Naive thymus-derived CD8-positive, alpha-beta T cell (primary cell): ENCODE measurements at regions not wholly inside any gene's neighbourhood (a gene's known extent, or its start where the extent isn't known, plus 50 kb on each side); places are given as distances from the start of the nearest gene placed in this dataset.

ENCODE experiments used
- ATAC-seq, 2 donors: fragments of 150-1000 bp; cut with Tn5 transposase in 1 of 2; sonication (Bioruptor Pico), chemical (Tn5 transposase) in 1 of 2; 1 replicate in 1 of 2; 2 replicates in 1 of 2; pipeline ENCODE4 v1.10.0; 2021; ENCODE audit warnings: mild to moderate bottlenecking in 2 of 2, moderate library complexity in 2 of 2
- POLR2A ChIA-PET: fragments of 350-600 bp; sonication (Branson Sonifier 250); formaldehyde crosslinking; loops from one replicate; lab custom pipeline; 2021; ENCODE audit warnings: antibody characterized with exemption; lab: Charles Lee
- DNase-seq, 10 donors: peaks; one replicate each; pipeline versions ENCODE4 v3.0.0 to v3.0.0-alpha.2; 2020 to 2022
- H3K27ac Mint-ChIP-seq, 10 donors: one replicate each; pipeline ENCODE4 v1.8.0; 2020 to 2022; ENCODE audit warnings: mild to moderate bottlenecking in 10 of 10, mixed read lengths in 10 of 10, moderate library complexity in 4 of 10, inconsistent platforms in 1 of 10
- H3K27me3 Mint-ChIP-seq, 5 donors: one replicate each; pipeline ENCODE4 v1.8.0; 2021 to 2022; ENCODE audit warnings: mixed read lengths in 5 of 5
- H3K36me3 Mint-ChIP-seq, 3 donors: one replicate each; pipeline ENCODE4 v1.8.0; 2020 to 2022; ENCODE audit warnings: mixed read lengths in 3 of 3, mild to moderate bottlenecking in 2 of 3, inconsistent platforms in 1 of 3
- H3K4me1 Mint-ChIP-seq, 4 donors: one replicate each; pipeline ENCODE4 v1.8.0; 2021 to 2022; ENCODE audit warnings: mixed read lengths in 4 of 4
- H3K4me3 Mint-ChIP-seq, 10 donors: one replicate each; pipeline ENCODE4 v1.8.0; 2020 to 2022; ENCODE audit warnings: mild to moderate bottlenecking in 10 of 10, mixed read lengths in 10 of 10, moderate library complexity in 6 of 10, inconsistent platforms in 1 of 10
- H3K9me3 Mint-ChIP-seq, 9 donors: one replicate each; pipeline ENCODE4 v1.8.0; 2020 to 2022; ENCODE audit warnings: mixed read lengths in 9 of 9, mild to moderate bottlenecking in 3 of 9, inconsistent platforms in 1 of 9, moderate library complexity in 1 of 9

- no peaks in the 10 kb centered on the region for H3K27me3 Mint-ChIP-seq
- no peak overlapping the region for H3K4me3 Mint-ChIP-seq
- H3K36me3 Mint-ChIP-seq, result peaks cover 0 to 11% (median 0%) of the 10 kb centered on the region in 3 donors
- no peaks in the 10 kb centered on the region for H3K4me1 Mint-ChIP-seq
- no peak for DNase-seq
- H3K27ac Mint-ChIP-seq, result no peak overlapping the region
- POLR2A ChIA-PET, result no interaction called here
- ATAC-seq, result no peak
- peaks cover 3 to 49% (median 9%) of the 10 kb centered on the region in 9 donors for H3K9me3 Mint-ChIP-seq
Measured at GRCh38 chr18:29928081-29928480, 1114.5 kb downstream of the DSC3 start.

DNA sequence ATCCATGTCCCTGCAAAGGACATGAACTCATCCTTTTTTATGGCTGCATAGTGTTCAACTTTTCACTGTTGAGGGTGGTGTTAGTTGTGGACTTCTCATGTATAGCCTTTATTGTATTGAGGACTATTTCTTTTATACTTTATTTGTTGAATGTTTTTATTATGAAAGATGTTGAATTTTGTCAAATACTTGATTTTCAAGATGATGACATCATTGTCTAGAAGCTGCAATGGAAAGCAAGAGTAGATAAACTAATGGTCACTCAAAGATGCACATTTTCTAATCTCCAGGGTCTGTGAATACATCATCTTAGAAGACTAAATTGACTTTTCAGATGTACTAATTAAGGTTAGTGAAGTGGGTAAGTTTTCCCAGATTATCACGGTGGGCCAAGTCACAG is 1117.0 kb downstream of the DSC3 start:
- H3K4me1 Mint-ChIP-seq, result no peaks in the 10 kb centered on the region
- no peaks in the 10 kb centered on the region for H3K27me3 Mint-ChIP-seq
- POLR2A ChIA-PET, result no interaction called here
- H3K4me3 Mint-ChIP-seq, result no peak overlapping the region
- peaks cover 0 to 48% (median 10%) of the 10 kb centered on the region in 9 donors for H3K9me3 Mint-ChIP-seq
- H3K36me3 Mint-ChIP-seq, result peaks cover 0 to 11% (median 0%) of the 10 kb centered on the region in 3 donors
- no peak for ATAC-seq
- H3K27ac Mint-ChIP-seq, result no peak overlapping the region
- DNase-seq, result no peak

GRCh38 chr18:29912351-29912750 is 1130.2 kb downstream of the DSC3 start:
- H3K4me3 Mint-ChIP-seq, result no peak overlapping the region
- H3K4me1 Mint-ChIP-seq, result no peaks in the 10 kb centered on the region
- no peaks in the 10 kb centered on the region for H3K27me3 Mint-ChIP-seq
- POLR2A ChIA-PET, result no interaction called here
- peaks cover 0 to 4% (median 0%) of the 10 kb centered on the region in 3 donors for H3K36me3 Mint-ChIP-seq
- no peak for ATAC-seq
- H3K9me3 Mint-ChIP-seq, result peaks cover 0 to 35% (median 20%) of the 10 kb centered on the region in 9 donors
- no peak for DNase-seq
- H3K27ac Mint-ChIP-seq, result no peak overlapping the region

GRCh38 chr18:29892960-29893558 is 1149.5 kb downstream of the DSC3 start:
- H3K27ac Mint-ChIP-seq, result no peak overlapping the region
- no peak overlapping the region for H3K4me3 Mint-ChIP-seq
- H3K9me3 Mint-ChIP-seq, result peaks cover 4 to 23% (median 9%) of the 10 kb centered on the region in 9 donors
- no peaks in the 10 kb centered on the region for H3K27me3 Mint-ChIP-seq
- POLR2A ChIA-PET, result no interaction called here
- H3K36me3 Mint-ChIP-seq, result no peaks in the 10 kb centered on the region
- DNase-seq (no peak), ATAC-seq (no peak)
- H3K4me1 Mint-ChIP-seq, result no peaks in the 10 kb centered on the region

GRCh38 chr18:29883114-29883513 is 1159.4 kb downstream of the DSC3 start:
- Mint-ChIP-seq H3K9me3 (peaks cover 0 to 18% (median 3%) of the 10 kb centered on the region in 9 donors), H3K27me3 (no peaks in the 10 kb centered on the region), H3K27ac (no peak overlapping the region), H3K36me3 (no peaks in the 10 kb centered on the region), H3K4me1 (no peaks in the 10 kb centered on the region), H3K4me3 (no peak overlapping the region)
- DNase-seq, result no peak
- no peak for ATAC-seq
- POLR2A ChIA-PET, result no interaction called here

DNA sequence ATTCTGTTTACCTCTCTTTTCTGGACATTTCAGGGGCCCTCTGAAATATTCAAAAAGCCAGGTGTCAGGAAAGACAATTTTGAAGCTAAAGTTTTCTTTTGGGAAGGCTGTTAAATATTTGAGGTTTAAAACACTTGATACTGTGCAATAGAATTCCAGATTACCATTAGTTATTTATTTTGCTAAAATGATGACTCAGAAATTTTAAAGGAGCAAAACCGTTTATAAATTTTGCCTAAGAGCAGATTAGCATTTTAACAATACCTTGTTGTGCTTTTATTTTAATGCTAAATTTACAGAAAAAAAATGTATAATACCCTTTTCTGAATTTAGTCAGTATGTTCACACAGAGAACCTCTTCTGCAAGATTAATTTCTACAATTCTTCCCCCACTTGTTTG is 1159.9 kb downstream of the DSC3 start:
- Mint-ChIP-seq H3K4me1 (no peaks in the 10 kb centered on the region), H3K9me3 (peaks cover 0 to 18% (median 3%) of the 10 kb centered on the region in 9 donors), H3K27ac (no peak overlapping the region), H3K36me3 (no peaks in the 10 kb centered on the region), H3K4me3 (no peak overlapping the region), H3K27me3 (no peaks in the 10 kb centered on the region)
- POLR2A ChIA-PET, result no interaction called here
- DNase-seq (no peak), ATAC-seq (no peak)

DNA sequence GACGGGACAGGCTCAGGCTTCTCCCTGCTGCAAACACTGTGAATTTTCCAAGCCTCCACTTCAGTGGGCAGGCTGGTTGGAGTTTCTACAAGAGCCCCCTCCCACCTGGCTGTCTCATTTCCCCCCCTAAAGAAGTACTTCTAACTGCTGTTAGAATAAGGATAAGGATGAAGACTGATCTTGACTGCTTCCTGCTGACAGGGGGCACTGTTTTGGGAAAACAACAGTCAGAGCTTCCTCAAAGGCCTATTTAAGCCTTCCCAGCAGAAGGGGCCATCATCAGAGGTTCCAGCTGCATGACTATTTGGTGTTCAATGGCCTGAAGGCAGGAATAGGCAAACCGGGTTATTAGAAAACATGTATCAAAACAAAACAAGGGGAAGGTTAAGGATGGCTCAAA is 1162.8 kb downstream of the DSC3 start:
- Mint-ChIP-seq H3K27ac (no peak overlapping the region), H3K4me3 (no peak overlapping the region), H3K9me3 (peaks cover 0 to 25% (median 2%) of the 10 kb centered on the region in 9 donors), H3K4me1 (no peaks in the 10 kb centered on the region), H3K27me3 (no peaks in the 10 kb centered on the region), H3K36me3 (no peaks in the 10 kb centered on the region)
- DNase-seq, result no peak
- POLR2A ChIA-PET, result no interaction called here
- no peak for ATAC-seq

DNA sequence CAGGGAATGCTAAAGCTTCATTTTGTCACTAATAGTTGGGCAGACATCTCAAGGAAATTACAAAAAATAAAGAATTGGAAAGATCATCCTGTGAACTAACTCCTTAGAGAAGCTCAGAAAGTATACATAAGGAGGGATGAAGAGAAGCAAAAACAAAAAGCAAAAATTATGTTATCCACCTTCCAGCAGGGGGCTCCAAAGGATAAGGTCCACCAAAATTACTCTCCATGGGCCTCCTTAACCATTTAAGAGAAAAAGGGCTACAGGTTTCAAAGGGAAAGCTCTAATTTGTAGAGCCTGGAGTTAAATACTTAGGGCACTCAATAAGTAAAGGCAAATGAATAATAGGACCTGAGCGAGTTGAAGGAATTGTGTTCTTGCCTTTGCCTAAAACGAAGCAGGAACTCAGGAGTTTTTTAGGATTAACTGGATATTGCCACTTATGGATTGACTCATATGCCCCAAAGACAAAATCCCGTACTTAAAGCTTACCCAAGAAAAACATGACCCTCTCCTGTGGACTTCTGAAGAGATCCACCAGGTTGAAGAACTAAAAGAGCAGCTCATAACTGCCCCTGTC is 1167.9 kb downstream of the DSC3 start:
- Mint-ChIP-seq H3K36me3 (no peaks in the 10 kb centered on the region), H3K27ac (no peak overlapping the region), H3K9me3 (peaks cover 0 to 35% (median 9%) of the 10 kb centered on the region in 9 donors), H3K27me3 (no peaks in the 10 kb centered on the region), H3K4me3 (no peak overlapping the region), H3K4me1 (no peaks in the 10 kb centered on the region)
- POLR2A ChIA-PET, result no interaction called here
- ATAC-seq (no peak), DNase-seq (no peak)

DNA sequence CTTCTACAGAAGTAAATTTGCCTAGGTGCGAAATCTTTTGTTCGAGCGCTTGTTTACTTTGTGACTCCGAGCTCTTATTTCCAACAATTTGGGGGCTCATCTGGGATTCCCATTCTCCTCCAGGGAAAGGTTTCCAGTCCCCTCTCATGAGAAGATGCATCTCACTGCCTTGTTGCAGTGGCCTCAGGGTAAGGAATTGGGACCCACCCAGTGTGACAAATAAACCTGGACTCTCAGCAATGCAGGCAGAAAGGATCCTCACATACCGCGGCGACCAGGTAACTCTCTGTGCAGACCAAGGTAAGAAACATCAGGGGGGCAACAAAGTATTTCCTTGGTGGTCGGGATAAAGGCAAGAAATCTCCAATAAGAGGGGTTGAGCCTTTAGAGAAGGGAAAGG is 1169.3 kb downstream of the DSC3 start:
- no peak overlapping the region for H3K4me3 Mint-ChIP-seq
- H3K27ac Mint-ChIP-seq, result no peak overlapping the region
- H3K9me3 Mint-ChIP-seq, result peaks cover 0 to 35% (median 9%) of the 10 kb centered on the region in 9 donors
- no peaks in the 10 kb centered on the region for H3K4me1 Mint-ChIP-seq
- no peaks in the 10 kb centered on the region for H3K36me3 Mint-ChIP-seq
- POLR2A ChIA-PET, result no interaction called here
- H3K27me3 Mint-ChIP-seq, result no peaks in the 10 kb centered on the region
- ATAC-seq (no peak), DNase-seq (no peak)

GRCh38 chr18:29871246-29871645 is 1171.3 kb downstream of the DSC3 start:
- no peak for ATAC-seq
- Mint-ChIP-seq H3K4me3 (no peak overlapping the region), H3K27me3 (no peaks in the 10 kb centered on the region), H3K36me3 (no peaks in the 10 kb centered on the region), H3K27ac (no peak overlapping the region), H3K4me1 (no peaks in the 10 kb centered on the region), H3K9me3 (peaks cover 0 to 23% (median 5%) of the 10 kb centered on the region in 9 donors)
- no peak for DNase-seq
- POLR2A ChIA-PET, result no interaction called here

GRCh38 chr18:29862824-29863223 is 1179.7 kb downstream of the DSC3 start:
- Mint-ChIP-seq H3K4me1 (no peaks in the 10 kb centered on the region), H3K27me3 (no peaks in the 10 kb centered on the region), H3K4me3 (no peak overlapping the region), H3K27ac (no peak overlapping the region), H3K36me3 (no peaks in the 10 kb centered on the region), H3K9me3 (peaks cover 0 to 19% (median 5%) of the 10 kb centered on the region in 9 donors)
- no peak for ATAC-seq
- no peak for DNase-seq
- POLR2A ChIA-PET, result no interaction called here

DNA sequence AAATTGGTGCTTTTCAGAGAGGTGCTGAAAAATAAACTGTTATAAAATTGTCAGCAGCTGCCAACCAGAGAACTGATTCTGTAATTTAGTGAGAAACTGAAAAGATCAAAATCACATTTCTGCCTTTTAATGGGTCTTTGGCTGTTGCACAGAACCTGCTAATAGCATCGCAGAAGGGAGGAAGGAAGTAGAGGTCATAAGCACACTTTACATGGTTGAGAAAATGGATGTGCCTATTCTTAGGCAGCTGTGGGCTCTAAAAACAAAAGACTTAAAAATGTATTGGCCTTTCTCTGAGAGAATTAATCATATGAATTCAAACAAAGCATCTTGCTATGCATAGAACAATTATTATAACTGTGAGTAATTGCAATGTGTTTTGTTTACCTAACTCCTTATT is 1186.9 kb downstream of the DSC3 start:
- H3K9me3 Mint-ChIP-seq, result peaks cover 0 to 51% (median 4%) of the 10 kb centered on the region in 9 donors
- H3K4me1 Mint-ChIP-seq, result no peaks in the 10 kb centered on the region
- POLR2A ChIA-PET, result no interaction called here
- DNase-seq (no peak), ATAC-seq (no peak)
- no peak overlapping the region for H3K4me3 Mint-ChIP-seq
- no peaks in the 10 kb centered on the region for H3K27me3 Mint-ChIP-seq
- H3K27ac Mint-ChIP-seq, result no peak overlapping the region
- no peaks in the 10 kb centered on the region for H3K36me3 Mint-ChIP-seq

GRCh38 chr18:29853126-29853525 is 1189.4 kb downstream of the DSC3 start:
- POLR2A ChIA-PET, result no interaction called here
- ATAC-seq (no peak), DNase-seq (no peak)
- Mint-ChIP-seq H3K9me3 (peaks cover 0 to 41% (median 7%) of the 10 kb centered on the region in 9 donors), H3K27ac (no peak overlapping the region), H3K27me3 (no peaks in the 10 kb centered on the region), H3K4me3 (no peak overlapping the region), H3K4me1 (no peaks in the 10 kb centered on the region), H3K36me3 (no peaks in the 10 kb centered on the region)

GRCh38 chr18:29849144-29849543 is 1193.4 kb downstream of the DSC3 start:
- no peaks in the 10 kb centered on the region for H3K36me3 Mint-ChIP-seq
- H3K4me1 Mint-ChIP-seq, result no peaks in the 10 kb centered on the region
- DNase-seq, result no peak
- no peaks in the 10 kb centered on the region for H3K27me3 Mint-ChIP-seq
- no peak overlapping the region for H3K4me3 Mint-ChIP-seq
- no peak for ATAC-seq
- H3K27ac Mint-ChIP-seq, result no peak overlapping the region
- H3K9me3 Mint-ChIP-seq, result peaks cover 3 to 39% (median 13%) of the 10 kb centered on the region in 9 donors
- POLR2A ChIA-PET, result no interaction called here
